ENCODE measurements at regions not wholly inside any gene's neighbourhood (a gene's known extent, or its start where the extent isn't known, plus 50 kb on each side); places are given as distances from the start of the nearest gene placed in this dataset.

DNA sequence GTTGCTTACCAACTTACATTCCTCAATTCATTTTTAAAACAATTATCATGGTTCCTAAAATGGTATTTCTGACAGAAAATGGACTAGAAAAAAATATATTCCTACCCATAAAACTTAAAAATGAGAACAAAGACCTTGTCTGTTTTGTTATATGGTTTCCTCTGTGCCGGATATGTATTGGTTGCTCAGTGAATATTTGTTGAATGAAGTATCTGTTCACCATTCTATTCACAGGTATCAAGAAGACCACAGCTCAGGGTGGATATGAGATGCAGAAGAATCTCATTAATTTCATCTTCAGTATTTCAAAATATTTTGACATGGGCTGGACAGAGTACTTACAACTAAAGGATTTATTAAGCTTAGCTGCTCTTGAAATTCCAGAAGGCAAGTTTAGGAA lies 58.1 kb downstream of the TUSC7 start:
- in situ Hi-C loops (cut with MboI; ENCODE audit: low sequenced_read_pairs): loop anchor here (25.0 kb wide), 1 partner anchor 630 kb away; no protein-coding TSS in a partner anchor

GRCh38 chr3:116770815-116771450 lies 61.4 kb downstream of the TUSC7 start:
- in situ Hi-C loops (cut with MboI; ENCODE audit: low sequenced_read_pairs): loop anchor here (25.0 kb wide), 1 partner anchor 634 kb away; no protein-coding TSS in a partner anchor

DNA sequence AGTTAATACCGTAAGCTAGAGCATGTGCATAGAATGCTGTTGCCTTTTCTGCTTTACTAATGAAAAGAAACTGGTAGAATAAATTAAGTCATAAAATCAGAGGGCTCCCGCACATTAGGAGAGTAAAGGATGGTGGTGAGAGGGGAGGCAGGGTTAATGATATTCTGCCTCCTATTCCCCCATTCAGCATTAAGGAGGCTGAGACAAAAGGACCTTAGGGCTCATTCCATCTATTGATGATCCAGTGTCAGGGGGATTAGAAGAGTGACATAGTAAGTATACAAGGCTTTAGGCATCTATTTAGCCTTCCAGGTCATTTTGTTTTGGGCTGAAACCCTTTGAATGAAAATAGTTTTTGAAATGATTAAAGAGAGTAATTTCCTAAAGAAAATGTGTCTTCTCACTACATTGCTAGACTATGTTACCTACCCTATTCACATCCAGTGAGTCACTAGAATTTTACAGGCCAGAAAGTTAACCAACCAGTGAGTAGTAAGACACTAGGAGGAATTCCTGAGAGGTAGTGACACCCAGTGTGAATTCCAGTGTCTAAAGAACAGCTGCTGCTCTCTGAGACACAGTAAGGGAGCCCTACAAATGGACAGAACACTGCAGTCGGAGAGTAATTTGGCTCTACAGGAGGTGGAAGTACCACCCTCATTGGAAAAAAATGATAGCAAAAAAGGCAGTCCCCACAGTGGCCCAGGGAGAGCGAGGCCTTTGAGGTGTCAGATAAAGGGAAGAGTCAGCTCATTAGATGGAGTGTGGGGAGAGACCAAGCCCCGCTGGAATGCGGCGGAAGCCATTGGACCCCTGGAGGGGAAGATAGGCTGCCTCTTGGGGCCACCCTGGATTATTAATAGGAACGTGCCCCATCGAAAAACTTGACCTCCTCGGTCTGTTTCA lies 67.6 kb downstream of the TUSC7 start:
- in situ Hi-C loops (cut with MboI; ENCODE audit: low sequenced_read_pairs): no loop called here

- in situ Hi-C loops (cut with MboI; ENCODE audit: low sequenced_read_pairs): no loop called here
Measured at GRCh38 chr3:116785226-116785625, 75.6 kb downstream of the TUSC7 start.

DNA sequence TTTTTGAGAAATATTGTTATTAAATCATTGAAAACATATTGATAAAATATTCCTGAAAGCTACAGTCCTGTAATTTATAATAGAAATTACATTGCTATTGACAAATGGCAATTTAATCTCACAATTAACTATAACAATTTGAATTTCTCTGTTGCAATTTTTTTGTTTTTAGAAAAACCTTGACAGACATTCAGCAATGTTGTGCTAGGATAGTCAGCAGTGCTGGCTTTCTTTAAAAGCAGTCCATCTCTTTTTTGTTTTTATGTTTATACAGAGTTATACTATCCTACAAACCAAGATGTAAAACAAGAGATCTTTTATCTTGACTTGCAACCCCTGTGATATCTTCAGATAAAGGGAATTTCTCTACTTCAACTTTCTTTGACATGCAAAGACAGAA lies 93.1 kb downstream of the TUSC7 start:
- in situ Hi-C loops (cut with MboI; ENCODE audit: low sequenced_read_pairs): no loop called here

DNA sequence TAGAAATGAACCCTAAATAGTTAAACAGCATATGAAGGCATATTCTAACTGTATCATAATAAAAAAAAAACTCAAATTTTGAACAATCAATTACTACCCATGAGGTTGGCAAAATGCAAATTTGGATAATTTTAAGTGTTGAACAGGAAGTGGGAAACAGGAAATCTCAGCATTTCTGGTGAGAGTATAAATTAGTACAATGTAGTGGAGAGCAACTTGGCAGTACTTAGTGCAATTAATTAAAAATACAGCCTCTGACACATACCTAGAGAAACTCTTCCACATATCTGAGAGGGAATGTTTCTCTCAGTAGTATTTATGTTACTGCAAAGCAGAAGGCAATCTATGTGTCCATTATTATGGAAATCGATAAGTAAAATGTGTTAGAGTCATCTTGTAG lies 96.8 kb downstream of the TUSC7 start:
- in situ Hi-C loops (cut with MboI; ENCODE audit: low sequenced_read_pairs): no loop called here

DNA sequence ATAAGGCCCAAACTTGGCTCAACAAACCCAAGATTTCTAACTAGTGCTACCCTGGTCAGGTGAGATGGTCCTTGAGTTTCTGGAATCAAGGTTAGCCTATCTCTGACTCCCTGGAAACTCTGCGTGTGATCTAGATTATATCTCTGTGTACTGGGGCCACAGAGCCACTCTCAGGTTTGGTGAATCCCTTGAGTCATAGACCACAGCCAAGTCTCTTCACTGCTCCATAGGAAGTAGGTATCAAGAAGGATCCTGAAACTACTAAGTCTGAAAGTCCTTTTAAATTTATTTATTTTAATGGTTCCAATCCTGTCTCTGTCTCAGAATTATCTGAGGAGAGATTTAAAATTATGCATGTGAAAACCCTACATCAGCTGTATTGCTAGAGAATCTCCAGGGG lies 99.1 kb downstream of the TUSC7 start:
- in situ Hi-C loops (cut with MboI; ENCODE audit: low sequenced_read_pairs): no loop called here

GRCh38 chr3:116809208-116809607 lies 99.6 kb downstream of the TUSC7 start:
- in situ Hi-C loops (cut with MboI; ENCODE audit: low sequenced_read_pairs): no loop called here

DNA sequence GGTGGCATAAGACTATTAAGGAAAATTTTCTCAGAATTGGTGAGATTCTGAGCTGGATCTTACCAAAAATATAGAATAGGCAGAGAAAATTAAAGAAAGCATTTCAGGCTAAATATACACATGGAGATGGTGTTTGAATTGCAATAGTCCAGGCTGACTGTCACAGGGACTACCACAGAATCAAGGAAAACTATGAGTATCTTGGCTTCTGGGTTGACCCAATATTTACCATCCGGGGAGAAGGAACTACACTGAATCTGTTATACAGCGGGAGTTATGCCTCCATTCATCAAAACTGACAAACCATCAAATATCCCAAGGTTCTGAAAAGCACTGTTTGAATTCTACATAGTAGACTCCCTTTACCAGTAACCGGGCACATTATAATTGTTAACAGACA lies 102.2 kb downstream of the TUSC7 start:
- in situ Hi-C loops (cut with MboI; ENCODE audit: low sequenced_read_pairs): no loop called here

DNA sequence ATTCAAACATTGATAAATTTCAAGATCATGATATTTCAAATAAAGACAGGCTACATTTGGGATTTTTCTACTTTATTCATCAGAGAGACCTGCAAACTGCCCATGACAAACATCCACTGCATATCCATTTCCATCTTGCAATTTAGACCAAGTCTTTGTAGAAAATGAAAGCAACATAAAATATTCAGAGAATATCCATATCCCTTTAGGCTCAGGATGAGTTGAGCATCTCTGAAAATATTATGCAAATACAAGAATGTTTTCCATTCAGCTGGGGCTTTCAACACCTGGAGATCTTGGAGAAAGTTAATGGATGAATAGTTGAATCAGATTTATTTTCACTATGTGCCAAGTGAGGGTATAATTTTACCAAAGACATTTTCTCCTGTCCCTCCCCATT lies 103.4 kb downstream of the TUSC7 start:
- in situ Hi-C loops (cut with MboI; ENCODE audit: low sequenced_read_pairs): no loop called here

GRCh38 chr3:116815321-116815720 lies 105.7 kb downstream of the TUSC7 start:
- in situ Hi-C loops (cut with MboI; ENCODE audit: low sequenced_read_pairs): no loop called here

DNA sequence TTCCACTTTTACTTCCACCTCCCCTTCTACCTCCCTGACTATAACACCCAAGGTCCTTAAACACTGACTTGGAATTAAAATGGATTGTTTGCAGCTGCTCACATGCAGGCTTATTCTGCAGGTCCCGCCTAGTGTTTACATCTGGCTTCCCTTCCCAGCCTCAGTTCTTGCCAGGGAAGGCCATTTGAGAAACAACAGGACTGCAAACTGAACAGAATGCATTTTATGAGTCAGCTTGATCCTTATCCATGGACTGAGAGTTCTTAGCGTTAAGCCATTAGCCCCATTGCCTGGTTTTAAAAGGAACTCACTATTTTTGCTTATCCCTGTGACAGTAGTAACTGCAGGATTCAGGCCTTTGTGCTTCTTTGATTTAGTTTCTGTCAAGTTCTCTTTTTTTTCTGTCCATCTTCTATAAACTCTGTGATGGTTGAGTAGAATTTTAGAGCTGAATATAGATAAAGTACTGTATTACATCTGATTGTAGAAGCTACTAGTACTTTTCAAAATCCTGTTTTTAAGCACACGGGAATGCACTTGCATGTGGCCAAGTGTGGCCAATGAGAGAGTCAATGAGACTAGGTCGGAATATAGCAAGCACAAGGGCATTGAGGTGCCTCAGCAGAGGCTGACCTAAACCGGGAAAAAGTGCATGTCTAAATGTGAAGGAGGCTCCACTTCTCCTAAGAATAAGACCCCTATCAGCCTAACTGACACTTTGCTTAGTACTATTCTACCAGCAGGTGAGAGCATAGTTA lies 106.4 kb downstream of the TUSC7 start:
- in situ Hi-C loops (cut with MboI; ENCODE audit: low sequenced_read_pairs): no loop called here

GRCh38 chr3:116821371-116821770 lies 111.8 kb downstream of the TUSC7 start:
- in situ Hi-C loops (cut with MboI; ENCODE audit: low sequenced_read_pairs): no loop called here

DNA sequence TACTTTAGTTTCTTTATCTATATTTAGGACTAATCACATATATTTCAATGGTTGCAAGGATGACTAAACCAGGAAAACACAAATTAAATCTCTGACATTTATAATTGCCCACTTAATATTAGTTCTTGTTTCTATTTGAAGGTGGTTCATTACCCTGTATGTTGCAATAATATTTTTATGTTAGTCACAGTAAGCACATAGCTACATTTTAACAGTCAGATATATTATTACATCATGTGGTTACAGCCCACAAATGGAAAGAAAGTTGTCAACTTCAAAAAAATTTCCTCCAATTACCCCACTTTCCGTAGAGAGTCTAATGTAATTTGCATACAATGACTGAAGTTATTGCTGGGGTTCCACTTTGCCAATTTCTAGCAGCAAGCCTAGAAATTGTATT lies 114.6 kb downstream of the TUSC7 start:
- in situ Hi-C loops (cut with MboI; ENCODE audit: low sequenced_read_pairs): no loop called here

- in situ Hi-C loops (cut with MboI; ENCODE audit: low sequenced_read_pairs): no loop called here
Measured at GRCh38 chr3:116833202-116833601, 123.6 kb downstream of the TUSC7 start.

GRCh38 chr3:116834816-116835215 lies 125.2 kb downstream of the TUSC7 start:
- in situ Hi-C loops (cut with MboI; ENCODE audit: low sequenced_read_pairs): no loop called here

DNA sequence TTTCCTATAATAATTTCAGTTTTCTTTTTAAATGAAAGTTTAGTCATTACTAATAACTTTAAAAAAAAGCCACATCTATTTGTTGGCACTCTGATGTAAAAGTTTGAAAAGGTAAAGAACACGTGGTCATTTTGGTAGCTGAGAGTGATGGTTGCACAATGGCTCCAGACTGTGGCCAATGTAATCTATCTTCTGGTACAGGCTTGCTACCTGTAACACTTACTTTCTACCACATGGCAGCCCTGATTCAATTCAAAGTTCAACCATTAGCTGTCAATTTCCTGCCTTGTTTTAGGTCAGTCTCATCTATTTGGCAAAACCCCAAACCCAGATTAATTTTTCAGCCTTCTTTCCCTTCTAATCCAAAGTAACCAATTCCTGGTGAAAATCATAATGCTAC lies 126.1 kb downstream of the TUSC7 start:
- in situ Hi-C loops (cut with MboI; ENCODE audit: low sequenced_read_pairs): no loop called here

GRCh38 chr3:116836286-116836685 lies 126.7 kb downstream of the TUSC7 start:
- in situ Hi-C loops (cut with MboI; ENCODE audit: low sequenced_read_pairs): no loop called here

DNA sequence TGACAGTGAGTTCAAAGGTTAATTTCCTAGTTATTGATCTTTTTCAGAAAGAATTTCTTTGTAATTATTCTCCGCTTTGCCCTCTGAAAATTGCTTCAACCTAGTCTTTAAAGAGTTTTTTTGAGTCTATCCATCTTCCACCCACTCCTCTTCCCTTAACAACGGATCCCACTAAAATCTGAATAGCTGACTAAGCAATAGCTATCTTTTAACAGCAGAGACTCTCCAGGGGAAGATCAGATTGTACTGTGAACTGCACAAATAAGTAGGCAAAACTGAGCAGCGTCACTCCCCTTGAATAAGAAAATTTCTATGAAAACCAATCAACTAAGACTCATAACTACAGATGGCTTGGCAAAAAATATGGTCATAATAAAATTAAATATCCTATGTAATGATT lies 127.9 kb downstream of the TUSC7 start:
- in situ Hi-C loops (cut with MboI; ENCODE audit: low sequenced_read_pairs): no loop called here

DNA sequence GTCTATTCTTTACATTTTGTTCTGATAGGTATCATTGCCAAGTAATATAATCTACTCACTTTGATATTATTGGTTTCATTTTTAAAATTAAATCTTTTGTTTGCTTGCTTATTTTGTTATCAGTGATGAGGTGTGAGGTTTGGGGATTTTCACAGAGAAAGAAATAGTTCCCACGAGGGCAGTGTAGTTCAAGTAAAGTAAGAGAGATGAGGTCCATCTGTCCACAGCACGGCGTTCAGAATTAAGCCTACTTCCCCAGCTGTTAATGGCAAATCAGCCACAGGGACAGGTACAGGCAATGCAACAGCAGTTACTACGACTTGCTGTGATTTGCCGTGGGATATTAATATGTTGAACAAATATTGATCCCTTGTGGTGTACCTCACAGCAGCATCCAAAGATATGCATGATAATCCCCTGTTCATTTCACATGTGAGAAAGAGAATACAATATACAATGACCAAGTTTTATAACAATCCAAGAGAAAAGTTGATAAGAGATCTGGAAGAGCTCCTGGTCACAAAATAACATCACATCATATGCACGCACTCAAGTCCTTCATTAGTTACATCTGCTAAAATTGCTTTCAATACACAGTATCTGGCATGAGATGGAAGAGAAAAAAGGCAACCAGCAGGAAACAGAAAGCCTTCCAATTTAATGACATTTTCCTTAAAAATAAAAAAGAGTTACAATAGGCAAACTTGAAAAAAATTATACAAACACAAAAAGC lies 131.6 kb downstream of the TUSC7 start:
- in situ Hi-C loops (cut with MboI; ENCODE audit: low sequenced_read_pairs): no loop called here
